Body of pancreas (tissue), 4 donors: ENCODE measurements at regions not wholly inside any gene's neighbourhood (a gene's known extent, or its start where the extent isn't known, plus 50 kb on each side); places are given as distances from the start of the nearest gene placed in this dataset.

Experiments used
- ATAC-seq: fragments of 150-250 bp; one replicate; pipeline ENCODE4 v1.9.1; 2016
- DNase-seq, 4 donors: peaks; one replicate each; pipeline ENCODE4 v3.0.0-alpha.2; 2019
- H3K27ac ChIP-seq, 4 donors: fragments of 200-600 bp; sonication (generic); 1 replicate in 3 of 4; 2 replicates in 1 of 4; pipeline versions ENCODE4 v1.5.1 to v1.6.1; 2016 to 2019; ENCODE audit warnings: mild to moderate bottlenecking in 1 of 4, mixed read lengths in 1 of 4, moderate library complexity in 1 of 4
- H3K27me3 ChIP-seq, 2 donors: fragments of 200-600 bp; sonication (generic); one replicate each; pipeline ENCODE4 v1.6.0; 2016; ENCODE audit warnings: mild to moderate bottlenecking in 1 of 2
- H3K36me3 ChIP-seq, 2 donors: fragments of 200-600 bp; sonication (generic); replicated peaks in 1 of 2; 2 replicates each; pipeline ENCODE4 v1.5.1; 2016; ENCODE audit warnings: low read depth in 2 of 2; ENCODE audit not compliant: insufficient read depth in 1 of 2
- H3K4me1 ChIP-seq: fragments of 200-600 bp; sonication (generic); one replicate; pipeline ENCODE4 v1.6.0; 2016
- H3K4me3 ChIP-seq, 2 donors: fragments of 200-600 bp; sonication (generic); 1 replicate in 1 of 2; 2 replicates in 1 of 2; pipeline ENCODE4 v1.5.1; 2016 to 2019
- H3K9me3 ChIP-seq, 3 donors: fragments of 200-600 bp; sonication (generic); 1 replicate in 2 of 3; 2 replicates in 1 of 3; pipeline ENCODE4 v1.5.1; 2016
- POLR2A ChIP-seq, 3 donors: fragments of 450-650 bp; IDR thresholded peaks; one replicate each; pipeline ENCODE4 v1.6.1; 2016; ENCODE audit warnings: antibody characterized with exemption in 3 of 3, mild to moderate bottlenecking in 2 of 3
- WGBS, 2 donors: methylation state at CpG; one replicate each; pipeline ENCODE4 v1.1.5; 2017; 5-methylcytosine and 5-hydroxymethylcytosine counted together
- intact Hi-C: fragments of 100-400 bp; cut with DNase I; formaldehyde crosslinking; loops from one replicate; pipeline ENCODE4 v1.15.1; 2023
- TF ChIP-seq, protein P1 (sequence below), 7 experiments: fragments of 450-650 bp in 4 of 7; fragments of 200-600 bp in 3 of 7; sonication (generic) in 3 of 7; IDR thresholded peaks; one replicate each; pipeline ENCODE4 v1.5.1; 2016 to 2019; ENCODE audit warnings: antibody characterized with exemption in 7 of 7

- ATAC-seq (no peak), DNase-seq (no peak)
- intact Hi-C loops, result no loop called here
- 78 to 85% methylated on average over 2 of the region's 2 CpGs for WGBS, 2 donors
- no peaks in the 10 kb centered on the region for H3K9me3 ChIP-seq
- H3K4me3 ChIP-seq, result no peak overlapping the region
- H3K27me3 ChIP-seq, result no peaks in the 10 kb centered on the region
- H3K27ac ChIP-seq, result no peak overlapping the region
- H3K36me3 ChIP-seq, result no peaks in the 10 kb centered on the region
- no peaks in the 10 kb centered on the region for H3K4me1 ChIP-seq
- TF ChIP-seq, protein P1, sequence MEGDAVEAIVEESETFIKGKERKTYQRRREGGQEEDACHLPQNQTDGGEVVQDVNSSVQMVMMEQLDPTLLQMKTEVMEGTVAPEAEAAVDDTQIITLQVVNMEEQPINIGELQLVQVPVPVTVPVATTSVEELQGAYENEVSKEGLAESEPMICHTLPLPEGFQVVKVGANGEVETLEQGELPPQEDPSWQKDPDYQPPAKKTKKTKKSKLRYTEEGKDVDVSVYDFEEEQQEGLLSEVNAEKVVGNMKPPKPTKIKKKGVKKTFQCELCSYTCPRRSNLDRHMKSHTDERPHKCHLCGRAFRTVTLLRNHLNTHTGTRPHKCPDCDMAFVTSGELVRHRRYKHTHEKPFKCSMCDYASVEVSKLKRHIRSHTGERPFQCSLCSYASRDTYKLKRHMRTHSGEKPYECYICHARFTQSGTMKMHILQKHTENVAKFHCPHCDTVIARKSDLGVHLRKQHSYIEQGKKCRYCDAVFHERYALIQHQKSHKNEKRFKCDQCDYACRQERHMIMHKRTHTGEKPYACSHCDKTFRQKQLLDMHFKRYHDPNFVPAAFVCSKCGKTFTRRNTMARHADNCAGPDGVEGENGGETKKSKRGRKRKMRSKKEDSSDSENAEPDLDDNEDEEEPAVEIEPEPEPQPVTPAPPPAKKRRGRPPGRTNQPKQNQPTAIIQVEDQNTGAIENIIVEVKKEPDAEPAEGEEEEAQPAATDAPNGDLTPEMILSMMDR (IDR thresholded peaks at IDR 0.05), result no peak
- TF ChIP-seq POLR2A (IDR thresholded peaks at IDR 0.05), result no peak
Measured at GRCh38 chr5:72613515-72613914, 106.3 kb upstream of the ZNF366 start.

GRCh38 chr5:72612810-72613209 is 105.6 kb upstream of the ZNF366 start:
- H3K4me3 ChIP-seq, result no peak overlapping the region
- DNase-seq (no peak), ATAC-seq (no peak)
- no peaks in the 10 kb centered on the region for H3K27me3 ChIP-seq
- no peaks in the 10 kb centered on the region for H3K9me3 ChIP-seq
- H3K27ac ChIP-seq, result no peak overlapping the region
- WGBS, 2 donors, result 84 to 90% methylated on average over 2 of the region's 2 CpGs
- TF ChIP-seq, protein P1 (IDR thresholded peaks at IDR 0.05), result no peak
- no peak for TF ChIP-seq POLR2A (IDR thresholded peaks at IDR 0.05)
- H3K36me3 ChIP-seq, result no peaks in the 10 kb centered on the region
- H3K4me1 ChIP-seq, result no peaks in the 10 kb centered on the region
- intact Hi-C loops, result no loop called here

DNA sequence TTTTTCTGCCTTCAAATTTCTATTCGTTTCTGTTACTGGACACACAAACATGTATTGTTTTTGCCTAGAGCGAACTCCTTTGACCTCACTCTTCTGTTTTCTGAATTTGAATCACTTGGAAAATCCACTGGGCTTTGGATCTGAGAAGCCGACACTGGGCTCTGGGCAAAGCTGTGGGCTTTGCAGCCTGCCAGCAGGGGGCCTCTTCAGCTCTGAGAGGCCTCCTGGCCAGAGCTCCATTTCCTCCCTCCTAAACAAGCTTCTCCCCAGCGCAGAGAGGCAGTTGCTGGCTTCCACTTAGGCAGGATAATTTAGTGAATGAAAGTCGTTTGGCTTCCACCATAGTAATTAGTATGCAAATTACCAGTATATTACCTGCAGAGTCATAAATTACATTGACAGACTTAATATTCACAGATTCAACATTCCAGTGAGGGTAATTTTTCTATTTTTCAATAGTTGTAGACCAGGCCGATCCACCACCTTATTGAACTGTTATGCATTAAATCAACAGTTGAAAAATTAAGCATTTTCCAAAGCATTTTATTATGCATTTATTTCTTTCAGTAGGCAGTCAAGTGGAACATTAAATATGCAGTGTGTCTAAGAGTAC is 104.0 kb upstream of the ZNF366 start:
- ATAC-seq (peak; percentile 94), DNase-seq (peak; percentile 72 to 82 (median 78))
- TF ChIP-seq, protein P1 (IDR thresholded peaks at IDR 0.05), result peak; percentile 73 to 90 (median 80)
- TF ChIP-seq POLR2A (IDR thresholded peaks at IDR 0.05), result no peak
- Histone ChIP-seq H3K36me3 (no peaks in the 10 kb centered on the region), H3K4me1 (no peaks in the 10 kb centered on the region), H3K27me3 (no peaks in the 10 kb centered on the region), H3K4me3 (no peak overlapping the region), H3K9me3 (no peaks in the 10 kb centered on the region), H3K27ac (no peak overlapping the region)
- intact Hi-C loops, result no loop called here
- WGBS, 2 donors, result 14 to 15% methylated on average over 6 of the region's 6 CpGs

DNA sequence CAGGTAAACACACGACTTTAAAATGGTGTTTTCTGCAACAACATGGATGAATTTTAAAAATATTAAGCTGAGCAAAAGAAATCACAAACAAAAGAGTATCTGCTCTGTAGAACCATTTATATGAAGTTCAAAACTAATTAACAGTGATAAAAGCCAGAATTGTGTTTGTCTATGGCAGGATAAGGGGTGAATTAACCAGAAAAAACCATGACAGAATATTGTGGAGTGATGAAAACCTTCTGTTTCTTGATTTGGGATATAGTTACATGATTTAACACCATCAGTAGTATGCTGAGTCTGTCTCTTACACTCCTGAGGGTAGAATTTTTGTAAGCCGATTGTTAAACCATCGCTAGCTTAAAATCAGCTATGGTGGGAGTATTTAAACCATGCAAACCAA is 101.7 kb upstream of the ZNF366 start:
- Histone ChIP-seq H3K4me3 (no peak overlapping the region), H3K36me3 (no peaks in the 10 kb centered on the region), H3K9me3 (no peaks in the 10 kb centered on the region), H3K27me3 (no peaks in the 10 kb centered on the region), H3K27ac (no peak overlapping the region), H3K4me1 (no peaks in the 10 kb centered on the region)
- 68 to 70% methylated on average over 3 of the region's 3 CpGs for WGBS, 2 donors
- no peak for TF ChIP-seq POLR2A (IDR thresholded peaks at IDR 0.05)
- TF ChIP-seq, protein P1 (IDR thresholded peaks at IDR 0.05), result no peak
- DNase-seq (no peak), ATAC-seq (no peak)
- intact Hi-C loops, result no loop called here

DNA sequence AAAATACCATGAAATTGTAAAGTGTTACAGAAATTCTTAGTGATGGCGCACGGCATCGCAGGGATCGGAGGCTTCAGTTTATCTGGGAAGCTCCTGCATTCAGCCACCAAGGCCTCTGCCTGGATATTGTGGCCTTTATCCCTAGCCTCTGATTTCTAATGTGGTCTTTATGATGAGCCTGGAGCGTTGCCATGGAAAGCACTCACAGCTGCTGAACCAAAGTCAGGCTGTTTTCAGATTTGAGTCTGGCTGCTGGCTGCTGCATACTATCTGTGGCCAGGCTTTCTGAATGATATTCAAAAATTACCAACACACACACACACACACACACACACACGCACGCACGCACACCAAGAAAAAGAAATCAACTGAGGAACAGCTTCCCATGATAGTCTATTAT is 101.1 kb upstream of the ZNF366 start:
- intact Hi-C loops, result no loop called here
- Histone ChIP-seq H3K27me3 (no peaks in the 10 kb centered on the region), H3K4me1 (no peaks in the 10 kb centered on the region), H3K4me3 (no peak overlapping the region), H3K27ac (no peak overlapping the region), H3K9me3 (no peaks in the 10 kb centered on the region), H3K36me3 (no peaks in the 10 kb centered on the region)
- DNase-seq (no peak), ATAC-seq (no peak)
- 83 to 88% methylated on average over 8 of the region's 8 CpGs for WGBS, 2 donors
- TF ChIP-seq, protein P1 (IDR thresholded peaks at IDR 0.05), result no peak
- TF ChIP-seq POLR2A (IDR thresholded peaks at IDR 0.05), result no peak
